Gastroesophageal sphincter (tissue), 4 donors: ENCODE measurements at regions not wholly inside any gene's neighbourhood (a gene's known extent, or its start where the extent isn't known, plus 50 kb on each side); places are given as distances from the start of the nearest gene placed in this dataset.

ENCODE experiments used
- ATAC-seq: fragments of 150-250 bp; one replicate; pipeline ENCODE4 v1.9.1; 2016; ENCODE audit warnings: mild to moderate bottlenecking, moderate library complexity
- H3K27ac ChIP-seq, 4 donors: fragments of 200-600 bp; sonication (generic) in 3 of 4; 1 replicate in 3 of 4; 2 replicates in 1 of 4; pipeline ENCODE4 v1.5.1; 2016 to 2019
- H3K27me3 ChIP-seq: fragments of 200-600 bp; sonication (generic); one replicate; pipeline ENCODE4 v1.5.1; 2019
- H3K36me3 ChIP-seq, 2 donors: fragments of 200-600 bp; sonication (generic); one replicate each; pipeline ENCODE4 v1.5.1; 2019; ENCODE audit warnings: control low read depth in 1 of 2
- H3K4me1 ChIP-seq, 3 donors: fragments of 200-600 bp; sonication (generic); 1 replicate in 2 of 3; 2 replicates in 1 of 3; pipeline ENCODE4 v1.5.1; 2016 to 2019; ENCODE audit warnings: control low read depth in 2 of 3
- H3K4me3 ChIP-seq, 2 donors: fragments of 200-600 bp; sonication (generic); one replicate each; pipeline ENCODE4 v1.5.1; 2019; ENCODE audit warnings: mild to moderate bottlenecking in 1 of 2, moderate library complexity in 1 of 2
- H3K9me3 ChIP-seq, 3 donors: fragments of 200-600 bp; sonication (generic); one replicate each; pipeline ENCODE4 v1.5.1; 2017 to 2019; ENCODE audit warnings: control low read depth in 2 of 3
- EP300 ChIP-seq: sonication (generic); formaldehyde crosslinking; IDR thresholded peaks from one replicate; pipeline ENCODE4 v1.6.1; 2017; ENCODE audit warnings: antibody characterized with exemption, mild to moderate bottlenecking
- POLR2A ChIP-seq, 2 donors: fragments of 450-650 bp; IDR thresholded peaks; one replicate each; pipeline ENCODE4 v1.6.1; 2017; ENCODE audit warnings: antibody characterized with exemption in 2 of 2, mild to moderate bottlenecking in 2 of 2, moderate library complexity in 1 of 2
- POLR2AphosphoS5 ChIP-seq: sonication (generic); formaldehyde crosslinking; IDR thresholded peaks from one replicate; pipeline ENCODE4 v1.6.1; 2017; ENCODE audit warnings: antibody characterized with exemption
- WGBS, 2 donors: methylation state at CpG; one replicate each; pipeline ENCODE4 v1.1.5; 2018; ENCODE audit warnings: low coverage in 1 of 2; 5-methylcytosine and 5-hydroxymethylcytosine counted together
- TF ChIP-seq, protein P1 (sequence below), 4 experiments: fragments of 200-600 bp in 2 of 4; fragments of 450-650 bp in 2 of 4; sonication (generic) in 1 of 4; IDR thresholded peaks; one replicate each; pipeline ENCODE4 v1.5.1; 2017 to 2019; ENCODE audit warnings: antibody characterized with exemption in 4 of 4, mild to moderate bottlenecking in 2 of 4, moderate library complexity in 2 of 4

DNA sequence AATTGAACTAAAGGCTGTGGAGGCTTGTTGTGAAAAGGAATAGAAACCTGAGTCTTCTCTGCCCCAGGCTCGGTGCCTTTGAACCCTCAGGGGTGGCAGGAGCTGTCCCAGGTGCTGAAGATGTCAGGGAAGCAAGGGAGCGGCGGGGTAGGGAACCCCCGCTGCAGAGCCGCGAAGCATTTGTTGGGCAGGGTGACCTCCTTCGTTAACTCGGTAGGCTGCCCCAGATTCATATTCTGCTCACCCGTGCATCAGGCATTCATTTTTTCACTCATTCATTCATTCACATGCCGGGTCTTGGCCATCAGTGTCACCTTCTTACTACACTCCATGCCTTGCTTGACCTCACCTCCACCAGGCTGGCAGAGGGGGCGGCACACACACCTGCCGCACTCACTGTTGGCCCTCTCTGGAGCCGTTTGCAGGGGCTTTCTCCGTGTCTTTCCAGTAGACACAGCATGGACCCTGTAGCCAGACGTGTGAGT lies 618.9 kb downstream of the BRD1 start:
- Histone ChIP-seq H3K4me3 (no peak overlapping the region), H3K9me3 (no peaks in the 10 kb centered on the region), H3K36me3 (no peaks in the 10 kb centered on the region), H3K4me1 (no peaks in the 10 kb centered on the region), H3K27ac (no peak overlapping the region), H3K27me3 (peaks cover 84% of the 10 kb centered on the region)
- WGBS, 2 donors: 50 to 57% methylated on average over 6 to 13 of the region's 15 CpGs
- TF ChIP-seq EP300 (no peak), POLR2AphosphoS5 (no peak), POLR2A (IDR thresholded peaks at IDR 0.05) (no peak)
- TF ChIP-seq, protein P1, sequence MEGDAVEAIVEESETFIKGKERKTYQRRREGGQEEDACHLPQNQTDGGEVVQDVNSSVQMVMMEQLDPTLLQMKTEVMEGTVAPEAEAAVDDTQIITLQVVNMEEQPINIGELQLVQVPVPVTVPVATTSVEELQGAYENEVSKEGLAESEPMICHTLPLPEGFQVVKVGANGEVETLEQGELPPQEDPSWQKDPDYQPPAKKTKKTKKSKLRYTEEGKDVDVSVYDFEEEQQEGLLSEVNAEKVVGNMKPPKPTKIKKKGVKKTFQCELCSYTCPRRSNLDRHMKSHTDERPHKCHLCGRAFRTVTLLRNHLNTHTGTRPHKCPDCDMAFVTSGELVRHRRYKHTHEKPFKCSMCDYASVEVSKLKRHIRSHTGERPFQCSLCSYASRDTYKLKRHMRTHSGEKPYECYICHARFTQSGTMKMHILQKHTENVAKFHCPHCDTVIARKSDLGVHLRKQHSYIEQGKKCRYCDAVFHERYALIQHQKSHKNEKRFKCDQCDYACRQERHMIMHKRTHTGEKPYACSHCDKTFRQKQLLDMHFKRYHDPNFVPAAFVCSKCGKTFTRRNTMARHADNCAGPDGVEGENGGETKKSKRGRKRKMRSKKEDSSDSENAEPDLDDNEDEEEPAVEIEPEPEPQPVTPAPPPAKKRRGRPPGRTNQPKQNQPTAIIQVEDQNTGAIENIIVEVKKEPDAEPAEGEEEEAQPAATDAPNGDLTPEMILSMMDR (IDR thresholded peaks at IDR 0.05): no peak
- no peak for ATAC-seq

DNA sequence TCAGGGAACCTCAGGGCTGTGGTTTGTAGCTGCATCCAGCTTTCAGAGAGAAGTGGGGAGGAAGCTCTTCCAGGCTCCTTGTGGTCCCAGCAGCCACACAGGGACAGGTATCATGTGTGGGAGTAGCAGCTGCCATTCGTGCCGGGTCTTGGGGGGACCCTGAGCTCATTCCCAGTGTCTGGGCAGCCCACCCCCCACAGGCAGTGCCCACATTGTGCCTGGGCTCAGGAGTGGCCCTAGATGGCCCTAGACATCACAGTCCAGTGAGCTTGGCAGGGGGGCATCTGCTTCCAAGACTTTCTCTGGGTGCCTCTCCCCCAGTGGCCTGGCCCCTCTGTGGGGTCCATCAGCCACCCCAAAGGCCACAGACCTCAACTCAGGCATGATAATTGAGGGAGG lies 619.7 kb downstream of the BRD1 start:
- no peak for ATAC-seq
- Histone ChIP-seq H3K4me3 (no peak overlapping the region), H3K9me3 (no peaks in the 10 kb centered on the region), H3K4me1 (no peaks in the 10 kb centered on the region), H3K36me3 (no peaks in the 10 kb centered on the region), H3K27me3 (peaks cover 84% of the 10 kb centered on the region), H3K27ac (no peak overlapping the region)
- no CpG with 5 or more reads among the region's 2 CpGs for WGBS, 2 donors
- no peak for TF ChIP-seq EP300
- TF ChIP-seq, protein P1 (IDR thresholded peaks at IDR 0.05): no peak
- no peak for TF ChIP-seq POLR2A (IDR thresholded peaks at IDR 0.05)
- no peak for TF ChIP-seq POLR2AphosphoS5

DNA sequence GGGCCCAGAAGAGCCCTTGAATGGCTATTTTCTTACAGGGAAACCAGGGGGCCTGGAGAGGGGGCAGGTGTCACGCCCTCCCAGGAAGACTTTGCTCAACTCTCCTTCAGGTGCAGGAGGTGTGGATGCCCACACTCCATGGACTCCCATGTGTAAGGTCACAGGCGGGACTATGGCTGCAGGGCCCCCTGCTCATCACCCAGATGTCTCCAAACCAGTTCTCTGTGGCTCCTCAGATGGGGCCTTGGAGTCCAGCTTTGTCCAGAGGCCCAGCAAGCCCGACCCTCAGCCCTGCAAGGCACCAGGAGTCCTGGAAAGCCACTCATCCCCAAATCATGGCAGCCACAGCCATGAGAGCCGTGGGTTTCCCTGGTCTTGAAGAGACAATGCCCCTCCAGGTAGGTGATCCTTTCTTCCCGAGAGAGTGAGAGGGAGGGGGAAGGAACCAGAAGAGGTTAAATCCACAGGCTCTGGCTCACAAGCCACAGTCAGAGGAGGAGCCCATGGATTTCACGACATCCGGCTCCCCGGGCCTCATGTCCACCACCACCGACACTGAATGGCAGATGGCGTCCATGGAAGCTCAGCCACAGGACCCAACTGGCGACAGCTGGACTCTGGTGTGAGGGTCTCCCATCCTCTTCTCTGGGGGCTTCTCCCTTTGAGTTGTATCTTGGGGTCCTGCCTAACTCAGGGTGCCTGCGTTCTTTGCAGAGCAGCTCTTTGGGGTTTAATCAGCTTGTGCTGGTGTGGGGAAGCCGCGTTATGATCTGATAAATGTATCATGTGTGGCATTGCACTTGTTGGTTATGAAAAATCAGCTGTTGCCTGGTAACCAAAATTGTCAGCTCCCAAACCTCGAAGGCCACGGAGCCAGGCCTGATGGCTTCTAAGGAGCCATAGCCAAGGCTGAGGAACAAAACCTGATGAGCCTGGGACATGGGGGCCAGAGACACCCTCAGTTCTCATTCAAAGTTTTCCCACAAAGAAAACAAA lies 620.4 kb downstream of the BRD1 start:
- Histone ChIP-seq H3K27ac (no peak overlapping the region), H3K4me3 (no peak overlapping the region), H3K27me3 (peaks cover 86% of the 10 kb centered on the region), H3K9me3 (no peaks in the 10 kb centered on the region), H3K36me3 (no peaks in the 10 kb centered on the region), H3K4me1 (no peaks in the 10 kb centered on the region)
- no peak for TF ChIP-seq POLR2AphosphoS5
- TF ChIP-seq EP300: no peak
- TF ChIP-seq, protein P1 (IDR thresholded peaks at IDR 0.05): no peak
- no peak for TF ChIP-seq POLR2A (IDR thresholded peaks at IDR 0.05)
- WGBS, 2 donors: 48 to 100% methylated on average over 1 to 5 of the region's 16 CpGs
- no peak for ATAC-seq

DNA sequence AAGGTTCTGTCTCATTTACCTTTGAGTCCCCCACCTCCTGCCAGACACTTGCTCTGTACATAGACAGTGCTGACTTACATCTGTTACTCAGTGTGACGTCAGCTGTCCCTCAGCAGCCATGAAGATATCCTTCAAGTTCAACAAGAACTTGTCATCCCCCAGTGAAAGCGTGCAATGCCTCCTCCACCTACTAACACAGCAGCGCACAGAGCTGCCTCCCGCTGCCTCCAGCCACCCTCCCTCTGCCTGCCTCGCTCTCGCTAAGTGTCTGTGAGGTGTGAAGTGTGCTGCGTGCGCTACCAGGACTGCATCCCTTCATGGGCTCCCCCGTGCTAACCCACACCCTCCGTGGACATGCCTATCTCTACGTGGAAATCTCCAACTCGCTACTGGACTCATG lies 621.4 kb downstream of the BRD1 start:
- WGBS, 2 donors: 88 to 96% methylated on average over 4 to 10 of the region's 12 CpGs
- Histone ChIP-seq H3K9me3 (no peaks in the 10 kb centered on the region), H3K27me3 (peaks cover 90% of the 10 kb centered on the region), H3K4me3 (no peak overlapping the region), H3K36me3 (no peaks in the 10 kb centered on the region), H3K4me1 (no peaks in the 10 kb centered on the region), H3K27ac (no peak overlapping the region)
- no peak for ATAC-seq
- TF ChIP-seq POLR2A (IDR thresholded peaks at IDR 0.05) (no peak), EP300 (no peak), POLR2AphosphoS5 (no peak)
- TF ChIP-seq, protein P1 (IDR thresholded peaks at IDR 0.05): no peak

DNA sequence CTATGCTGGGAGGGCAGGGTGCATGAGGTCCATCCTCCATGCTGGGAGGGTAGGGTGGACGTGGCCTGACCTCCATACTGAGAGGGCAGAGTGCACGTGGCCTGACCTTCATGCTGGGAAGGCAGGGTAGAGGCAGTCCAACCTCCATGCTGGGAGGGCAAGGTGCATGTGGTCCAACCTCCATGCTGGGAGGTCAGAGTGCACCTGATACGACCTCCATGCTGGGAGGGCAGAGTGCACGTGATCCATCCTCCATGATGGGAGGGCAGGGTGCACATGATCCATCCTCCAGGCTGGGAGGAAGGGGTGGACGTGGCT lies 622.2 kb downstream of the BRD1 start:
- TF ChIP-seq POLR2AphosphoS5: no peak
- TF ChIP-seq POLR2A (IDR thresholded peaks at IDR 0.05): no peak
- TF ChIP-seq EP300: no peak
- TF ChIP-seq, protein P1 (IDR thresholded peaks at IDR 0.05): no peak
- Histone ChIP-seq H3K27me3 (peaks cover 92% of the 10 kb centered on the region), H3K36me3 (no peaks in the 10 kb centered on the region), H3K9me3 (no peaks in the 10 kb centered on the region), H3K27ac (no peak overlapping the region), H3K4me3 (no peak overlapping the region), H3K4me1 (no peaks in the 10 kb centered on the region)
- no peak for ATAC-seq
- 29% methylated on average over 1 of the region's 5 CpGs; no CpG with 5 or more reads in 1 of the 2 donors for WGBS, 2 donors
